ENCODE measurements at regions not wholly inside any gene's neighbourhood (a gene's known extent, or its start where the extent isn't known, plus 50 kb on each side); places are given as distances from the start of the nearest gene placed in this dataset.

GRCh38 chr7:10568891-10569290, 404.8 kb upstream of the PHF14 start:
- DNase-seq (ENCODE audit: low read depth) = no peak
- TF ChIP-seq POLR2A (IDR thresholded peaks at IDR 0.05; ENCODE audit: extremely low read depth, insufficient read length) (no peak), MAX (IDR thresholded peaks at IDR 0.05; ENCODE audit: low read depth, low read length) (no peak), CTCF (IDR thresholded peaks at IDR 0.05; ENCODE audit: low read depth, low read length) (no peak), MYC (IDR thresholded peaks at IDR 0.05; ENCODE audit: low read depth, low read length) (no peak)
- H3K4me3 ChIP-seq (ENCODE audit: low read depth, low read length) = no peak overlapping the region

- no peak for TF ChIP-seq CTCF (IDR thresholded peaks at IDR 0.05; ENCODE audit: low read depth, low read length)
- no peak for TF ChIP-seq MYC (IDR thresholded peaks at IDR 0.05; ENCODE audit: low read depth, low read length)
- TF ChIP-seq POLR2A (IDR thresholded peaks at IDR 0.05; ENCODE audit: extremely low read depth, insufficient read length) = no peak
- no peak for TF ChIP-seq MAX (IDR thresholded peaks at IDR 0.05; ENCODE audit: low read depth, low read length)
- H3K4me3 ChIP-seq (ENCODE audit: low read depth, low read length) = no peak overlapping the region
- DNase-seq (ENCODE audit: low read depth) = no peak
Measured at GRCh38 chr7:10571759-10572158, 401.9 kb upstream of the PHF14 start.

- TF ChIP-seq POLR2A (IDR thresholded peaks at IDR 0.05; ENCODE audit: extremely low read depth, insufficient read length) = no peak
- TF ChIP-seq CTCF (IDR thresholded peaks at IDR 0.05; ENCODE audit: low read depth, low read length) = no peak
- TF ChIP-seq MYC (IDR thresholded peaks at IDR 0.05; ENCODE audit: low read depth, low read length) = no peak
- TF ChIP-seq MAX (IDR thresholded peaks at IDR 0.05; ENCODE audit: low read depth, low read length) = no peak
- DNase-seq (ENCODE audit: low read depth) = no peak
- H3K4me3 ChIP-seq (ENCODE audit: low read depth, low read length) = no peak overlapping the region
Measured at GRCh38 chr7:10577866-10578374, 395.8 kb upstream of the PHF14 start.

- no peak overlapping the region for H3K4me3 ChIP-seq (ENCODE audit: low read depth, low read length)
- TF ChIP-seq MYC (IDR thresholded peaks at IDR 0.05; ENCODE audit: low read depth, low read length) (no peak), POLR2A (IDR thresholded peaks at IDR 0.05; ENCODE audit: extremely low read depth, insufficient read length) (no peak), CTCF (IDR thresholded peaks at IDR 0.05; ENCODE audit: low read depth, low read length) (no peak), MAX (IDR thresholded peaks at IDR 0.05; ENCODE audit: low read depth, low read length) (no peak)
- no peak for DNase-seq (ENCODE audit: low read depth)
Measured at GRCh38 chr7:10579561-10579960, 394.1 kb upstream of the PHF14 start.

- H3K4me3 ChIP-seq (ENCODE audit: low read depth, low read length) = no peak overlapping the region
- TF ChIP-seq MYC (IDR thresholded peaks at IDR 0.05; ENCODE audit: low read depth, low read length) = no peak
- no peak for TF ChIP-seq MAX (IDR thresholded peaks at IDR 0.05; ENCODE audit: low read depth, low read length)
- TF ChIP-seq CTCF (IDR thresholded peaks at IDR 0.05; ENCODE audit: low read depth, low read length) = no peak
- no peak for DNase-seq (ENCODE audit: low read depth)
Measured at GRCh38 chr7:10584886-10585285, 388.8 kb upstream of the PHF14 start.

GRCh38 chr7:10588084-10588483, 385.6 kb upstream of the PHF14 start:
- TF ChIP-seq MAX (IDR thresholded peaks at IDR 0.05; ENCODE audit: low read depth, low read length) (no peak), POLR2A (IDR thresholded peaks at IDR 0.05; ENCODE audit: extremely low read depth, insufficient read length) (no peak), MYC (IDR thresholded peaks at IDR 0.05; ENCODE audit: low read depth, low read length) (no peak), CTCF (IDR thresholded peaks at IDR 0.05; ENCODE audit: low read depth, low read length) (no peak)
- no peak for DNase-seq (ENCODE audit: low read depth)
- H3K4me3 ChIP-seq (ENCODE audit: low read depth, low read length) = no peak overlapping the region

Data from NB4 (cell line).